ENCODE measurements at regions not wholly inside any gene's neighbourhood (a gene's known extent, or its start where the extent isn't known, plus 50 kb on each side); places are given as distances from the start of the nearest gene placed in this dataset.

GRCh38 chr2:126221506-126221905, 434.5 kb upstream of the GYPC start:
- H3K27ac ChIP-seq: no peak overlapping the region
- intact Hi-C loops (cut with DNase I): no loop called here
- H3K4me1 ChIP-seq: no peaks in the 10 kb centered on the region
- no peak for DNase-seq
- no peak overlapping the region for H3K4me3 ChIP-seq
- peak in 3 of 4 donors; percentile 19 to 67 (median 51) for ATAC-seq
- H3K27me3 ChIP-seq: no peaks in the 10 kb centered on the region
- H3K36me3 ChIP-seq: no peaks in the 10 kb centered on the region
- WGBS (ENCODE audit: insufficient coverage, low coverage, low lambda C conversion rate, missing lambda C conversion rate): 17% methylated on average over 1 of the region's 1 CpG
- no peaks in the 10 kb centered on the region for H3K9me3 ChIP-seq
- TF ChIP-seq CTCF (IDR thresholded peaks at IDR 0.05) (no peak), POLR2A (IDR thresholded peaks at IDR 0.05) (no peak)

- intact Hi-C loops (cut with DNase I): no loop called here
- no peaks in the 10 kb centered on the region for H3K4me1 ChIP-seq
- DNase-seq (no peak), ATAC-seq (peak in 1 of 4 donors; percentile 17)
- no peaks in the 10 kb centered on the region for H3K36me3 ChIP-seq
- TF ChIP-seq POLR2A (IDR thresholded peaks at IDR 0.05) (no peak), CTCF (IDR thresholded peaks at IDR 0.05) (no peak)
- H3K4me3 ChIP-seq: no peak overlapping the region
- no peaks in the 10 kb centered on the region for H3K27me3 ChIP-seq
- H3K27ac ChIP-seq: no peak overlapping the region
- H3K9me3 ChIP-seq: no peaks in the 10 kb centered on the region
- WGBS (ENCODE audit: insufficient coverage, low coverage, low lambda C conversion rate, missing lambda C conversion rate): 18% methylated on average over 2 of the region's 2 CpGs
Measured at GRCh38 chr2:126222278-126222677, 433.7 kb upstream of the GYPC start.

- no peak for ATAC-seq
- WGBS (ENCODE audit: insufficient coverage, low coverage, low lambda C conversion rate, missing lambda C conversion rate): 73% methylated on average over 1 of the region's 1 CpG
- no peak overlapping the region for H3K4me3 ChIP-seq
- TF ChIP-seq POLR2A (IDR thresholded peaks at IDR 0.05): no peak
- no peak for TF ChIP-seq CTCF (IDR thresholded peaks at IDR 0.05)
- intact Hi-C loops (cut with DNase I): no loop called here
- no peaks in the 10 kb centered on the region for H3K27me3 ChIP-seq
- H3K9me3 ChIP-seq: no peaks in the 10 kb centered on the region
- DNase-seq: no peak
- no peaks in the 10 kb centered on the region for H3K4me1 ChIP-seq
- no peaks in the 10 kb centered on the region for H3K36me3 ChIP-seq
- no peak overlapping the region for H3K27ac ChIP-seq
Measured at GRCh38 chr2:126224776-126225175, 431.2 kb upstream of the GYPC start.

- DNase-seq (no peak), ATAC-seq (no peak)
- intact Hi-C loops (cut with DNase I): no loop called here
- Histone ChIP-seq H3K4me1 (no peaks in the 10 kb centered on the region), H3K27ac (no peak overlapping the region), H3K27me3 (no peaks in the 10 kb centered on the region), H3K36me3 (no peaks in the 10 kb centered on the region), H3K4me3 (no peak overlapping the region), H3K9me3 (no peaks in the 10 kb centered on the region)
- peak in 2 of 4 donors; percentile 10 to 14 for TF ChIP-seq CTCF (IDR thresholded peaks at IDR 0.05)
- no peak for TF ChIP-seq POLR2A (IDR thresholded peaks at IDR 0.05)
- WGBS (ENCODE audit: insufficient coverage, low coverage, low lambda C conversion rate, missing lambda C conversion rate): 50% methylated on average over 1 of the region's 1 CpG
Measured at GRCh38 chr2:126227250-126227649, 428.7 kb upstream of the GYPC start.

GRCh38 chr2:126228531-126228930, 427.4 kb upstream of the GYPC start:
- no peak for DNase-seq
- TF ChIP-seq POLR2A (IDR thresholded peaks at IDR 0.05) (no peak), CTCF (IDR thresholded peaks at IDR 0.05) (no peak)

More at GRCh38 chr2:126228531-126228930, 427.4 kb upstream of the GYPC start:
- no peaks in the 10 kb centered on the region for H3K4me1 ChIP-seq
- ATAC-seq: no peak
- H3K36me3 ChIP-seq: no peaks in the 10 kb centered on the region
- intact Hi-C loops (cut with DNase I): no loop called here
- H3K27ac ChIP-seq: no peak overlapping the region
- H3K9me3 ChIP-seq: no peaks in the 10 kb centered on the region
- WGBS (ENCODE audit: insufficient coverage, low coverage, low lambda C conversion rate, missing lambda C conversion rate): 41% methylated on average over 1 of the region's 1 CpG
- no peaks in the 10 kb centered on the region for H3K27me3 ChIP-seq
- no peak overlapping the region for H3K4me3 ChIP-seq

All from right lobe of liver (tissue), 6 donors.